Brain microvascular endothelial cell (primary cell): ENCODE measurements at regions not wholly inside any gene's neighbourhood (a gene's known extent, or its start where the extent isn't known, plus 50 kb on each side); places are given as distances from the start of the nearest gene placed in this dataset.

Source experiments
- DNase-seq: peaks from one replicate; pipeline ENCODE4 v3.0.0-alpha.2; 2020
- H3K27ac ChIP-seq: fragments of 250-450 bp; sonication (Bioruptor Pico); 2 replicates; pipeline ENCODE4 v1.5.1; 2020; ENCODE audit warnings: mild to moderate bottlenecking, moderate library complexity
- H3K27me3 ChIP-seq: fragments of 250-450 bp; sonication (Bioruptor Pico); replicated peaks from 2 replicates; pipeline ENCODE4 v1.5.1; 2020; ENCODE audit warnings: mild to moderate bottlenecking
- H3K36me3 ChIP-seq: fragments of 250-450 bp; sonication (Bioruptor Pico); replicated peaks from 2 replicates; pipeline ENCODE4 v1.5.1; 2020; ENCODE audit warnings: mild to moderate bottlenecking
- H3K4me3 ChIP-seq: 2 replicates; pipeline ENCODE4 v1.5.1; 2011; ENCODE audit warnings: low read depth, mild to moderate bottlenecking, control low read depth, low read length, moderate library complexity
- CTCF ChIP-seq: IDR thresholded peaks from 2 replicates; pipeline ENCODE4 v1.5.1; 2011; ENCODE audit warnings: low read depth, mild to moderate bottlenecking, moderate library complexity, low read length, control low read depth, inconsistent platforms; ENCODE audit errors: missing control alignments
- in situ Hi-C: cut with HindIII; loops from 2 replicates; pipeline ENCODE4 v1.10.0; 2017; ENCODE audit warnings: low sequenced_read_pairs, low pct_ligation_motif_present

DNA sequence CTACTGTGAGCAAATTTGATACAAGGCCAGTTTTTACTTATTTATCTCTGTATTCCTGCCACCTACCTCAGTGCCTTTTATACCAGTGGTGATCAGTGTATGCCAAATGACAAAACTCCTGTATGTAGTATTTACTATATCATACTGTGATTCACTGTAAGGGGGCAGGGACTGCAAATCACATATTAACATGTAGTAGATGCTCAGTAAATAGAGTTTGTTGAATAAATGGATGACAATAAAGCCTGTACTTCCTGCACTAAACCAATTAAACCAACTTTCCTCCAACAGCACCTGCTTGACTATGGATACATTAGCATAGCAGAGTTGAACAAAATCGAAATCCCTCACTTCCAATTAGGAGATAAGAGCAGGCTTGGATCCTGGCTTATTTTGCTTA lies 73.3 kb upstream of the C1orf87 start:
- in situ Hi-C loops, result no loop called here
- TF ChIP-seq CTCF, result no peak
- Histone ChIP-seq H3K27me3 (no peaks in the 10 kb centered on the region), H3K36me3 (no peaks in the 10 kb centered on the region), H3K27ac (no peak overlapping the region), H3K4me3 (no peak overlapping the region)
- no peak for DNase-seq

- Histone ChIP-seq H3K27me3 (no peaks in the 10 kb centered on the region), H3K27ac (no peak overlapping the region), H3K36me3 (no peaks in the 10 kb centered on the region), H3K4me3 (no peak overlapping the region)
- DNase-seq, result no peak
- TF ChIP-seq CTCF, result no peak
- in situ Hi-C loops, result no loop called here
Measured at GRCh38 chr1:60145771-60146170, 72.2 kb upstream of the C1orf87 start.

- no peak overlapping the region for H3K27ac ChIP-seq
- in situ Hi-C loops, result no loop called here
- no peak overlapping the region for H3K4me3 ChIP-seq
- no peaks in the 10 kb centered on the region for H3K36me3 ChIP-seq
- H3K27me3 ChIP-seq, result no peaks in the 10 kb centered on the region
- no peak for TF ChIP-seq CTCF
- DNase-seq, result no peak
Measured at GRCh38 chr1:60141743-60142142, 68.2 kb upstream of the C1orf87 start.

GRCh38 chr1:60141276-60141675 lies 67.7 kb upstream of the C1orf87 start:
- Histone ChIP-seq H3K27me3 (no peaks in the 10 kb centered on the region), H3K36me3 (no peaks in the 10 kb centered on the region), H3K27ac (no peak overlapping the region), H3K4me3 (no peak overlapping the region)
- DNase-seq, result no peak
- in situ Hi-C loops, result no loop called here
- TF ChIP-seq CTCF, result no peak

GRCh38 chr1:60137406-60137805 lies 63.8 kb upstream of the C1orf87 start:
- no peak overlapping the region for H3K4me3 ChIP-seq
- H3K36me3 ChIP-seq, result no peaks in the 10 kb centered on the region
- no peak for TF ChIP-seq CTCF
- no peaks in the 10 kb centered on the region for H3K27me3 ChIP-seq
- DNase-seq, result no peak
- no peak overlapping the region for H3K27ac ChIP-seq
- in situ Hi-C loops, result no loop called here

DNA sequence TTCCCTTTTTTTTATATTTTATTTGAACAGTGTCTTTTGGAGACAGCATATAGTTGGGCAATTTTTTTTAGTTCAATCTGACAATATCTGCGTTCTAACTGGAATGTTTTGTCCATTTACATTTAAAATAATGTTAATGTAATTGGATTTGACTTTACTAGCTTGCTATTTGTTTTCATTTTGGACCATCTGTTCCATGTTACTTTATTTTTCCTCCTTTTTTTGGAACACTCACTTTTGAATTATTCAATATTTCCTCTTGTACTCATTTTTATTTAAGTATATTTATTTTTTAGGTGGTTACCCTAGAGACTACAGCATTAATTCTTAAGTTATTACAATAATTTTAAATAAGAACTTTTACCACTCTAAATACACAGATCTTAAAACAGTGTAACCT lies 62.8 kb upstream of the C1orf87 start:
- Histone ChIP-seq H3K27ac (no peak overlapping the region), H3K36me3 (no peaks in the 10 kb centered on the region), H3K27me3 (no peaks in the 10 kb centered on the region), H3K4me3 (no peak overlapping the region)
- DNase-seq, result no peak
- in situ Hi-C loops, result no loop called here
- no peak for TF ChIP-seq CTCF
